ENCODE measurements at regions not wholly inside any gene's neighbourhood (a gene's known extent, or its start where the extent isn't known, plus 50 kb on each side); places are given as distances from the start of the nearest gene placed in this dataset.

DNA sequence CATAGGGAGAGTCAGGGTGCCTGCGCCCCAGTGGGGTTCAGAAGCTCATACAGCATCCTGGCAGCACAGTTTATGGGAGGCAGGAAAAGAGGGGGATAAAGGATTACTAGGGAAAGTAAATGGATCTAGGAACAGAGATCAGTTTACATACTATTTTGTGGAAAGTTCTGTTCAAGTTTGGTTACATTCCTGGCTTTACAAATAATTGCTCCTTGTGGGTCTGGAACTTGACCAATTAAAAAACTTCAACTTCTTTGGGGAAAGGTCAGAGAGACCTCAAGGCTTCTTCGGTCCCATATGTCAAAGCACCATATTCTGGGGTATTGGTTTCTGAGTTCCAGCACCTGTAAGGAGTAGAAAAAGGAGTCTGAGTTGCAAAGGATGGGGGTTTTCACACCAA lies 64.1 kb downstream of the ZDHHC19 start:
- H3K4me2 ChIP-seq (ENCODE audit: control insufficient read depth, insufficient read depth), result no peak overlapping the region
- ChIA-PET RAD21 (ENCODE audit: unreplicated experiment) (interaction anchor here (1.1 kb wide), 1 partner anchor 9 kb away, joined by 3 read pairs; no protein-coding TSS in a partner anchor), SMC1A (ENCODE audit: uncharacterized antibody, unreplicated experiment) (interaction anchor here (1.6 kb wide), 1 partner anchor 51 kb away, joined by 5 read pairs; no protein-coding TSS in a partner anchor), POLR2A (interaction anchor here (0.7 to 1.2 kb wide), 2 partner anchors 9 to 29 kb away, joined by 3 to 6 read pairs; no protein-coding TSS in a partner anchor), CTCF (no interaction called here)
- in situ Hi-C loops (cut with MboI) (no loop called here), intact Hi-C loops (cut with micrococcal nuclease; ENCODE audit: unreplicated experiment) (no loop called here)
- H3K4me1 ChIP-seq (ENCODE audit: control insufficient read depth, insufficient read depth, low read length), result peaks cover under 1% of the 10 kb centered on the region; the same call in 1 of the 2 replicates
- H3K4me3 ChIP-seq, result no peak overlapping the region
- WGBS (ENCODE audit: insufficient coverage, insufficient replicate concordance, low lambda C conversion rate, missing lambda C conversion rate), result 96% methylated on average over 2 of the region's 2 CpGs
- ATAC-seq (no peak), FAIRE-seq (no peak), DNase-seq (ENCODE audit: low read depth, low spot score) (no peak)
- H3K79me2 ChIP-seq (ENCODE audit: control insufficient read depth, insufficient read depth, low read length), result no peaks in the 10 kb centered on the region
- H3K27ac ChIP-seq (ENCODE audit: control insufficient read depth, insufficient read depth), result no peak overlapping the region
- TF ChIP-seq, protein P1, sequence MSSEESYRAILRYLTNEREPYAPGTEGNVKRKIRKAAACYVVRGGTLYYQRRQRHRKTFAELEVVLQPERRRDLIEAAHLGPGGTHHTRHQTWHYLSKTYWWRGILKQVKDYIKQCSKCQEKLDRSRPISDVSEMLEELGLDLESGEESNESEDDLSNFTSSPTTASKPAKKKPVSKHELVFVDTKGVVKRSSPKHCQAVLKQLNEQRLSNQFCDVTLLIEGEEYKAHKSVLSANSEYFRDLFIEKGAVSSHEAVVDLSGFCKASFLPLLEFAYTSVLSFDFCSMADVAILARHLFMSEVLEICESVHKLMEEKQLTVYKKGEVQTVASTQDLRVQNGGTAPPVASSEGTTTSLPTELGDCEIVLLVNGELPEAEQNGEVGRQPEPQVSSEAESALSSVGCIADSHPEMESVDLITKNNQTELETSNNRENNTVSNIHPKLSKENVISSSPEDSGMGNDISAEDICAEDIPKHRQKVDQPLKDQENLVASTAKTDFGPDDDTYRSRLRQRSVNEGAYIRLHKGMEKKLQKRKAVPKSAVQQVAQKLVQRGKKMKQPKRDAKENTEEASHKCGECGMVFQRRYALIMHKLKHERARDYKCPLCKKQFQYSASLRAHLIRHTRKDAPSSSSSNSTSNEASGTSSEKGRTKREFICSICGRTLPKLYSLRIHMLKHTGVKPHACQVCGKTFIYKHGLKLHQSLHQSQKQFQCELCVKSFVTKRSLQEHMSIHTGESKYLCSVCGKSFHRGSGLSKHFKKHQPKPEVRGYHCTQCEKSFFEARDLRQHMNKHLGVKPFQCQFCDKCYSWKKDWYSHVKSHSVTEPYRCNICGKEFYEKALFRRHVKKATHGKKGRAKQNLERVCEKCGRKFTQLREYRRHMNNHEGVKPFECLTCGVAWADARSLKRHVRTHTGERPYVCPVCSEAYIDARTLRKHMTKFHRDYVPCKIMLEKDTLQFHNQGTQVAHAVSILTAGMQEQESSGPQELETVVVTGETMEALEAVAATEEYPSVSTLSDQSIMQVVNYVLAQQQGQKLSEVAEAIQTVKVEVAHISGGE (CRISPR knock-in tag; IDR thresholded peaks at IDR 0.05), result no peak
- TF ChIP-seq POU2F2 (IDR thresholded peaks at IDR 0.05; ENCODE audit: borderline replicate concordance, low read depth, low read length) (no peak), STAT3 (IDR thresholded peaks at IDR 0.05; ENCODE audit: low read depth, low read length) (no peak), RELA (IDR thresholded peaks at IDR 0.05; ENCODE audit: borderline replicate concordance, partially characterized antibody) (no peak), IKZF2 (IDR thresholded peaks at IDR 0.05) (no peak)
- TF ChIP-seq, protein P2, sequence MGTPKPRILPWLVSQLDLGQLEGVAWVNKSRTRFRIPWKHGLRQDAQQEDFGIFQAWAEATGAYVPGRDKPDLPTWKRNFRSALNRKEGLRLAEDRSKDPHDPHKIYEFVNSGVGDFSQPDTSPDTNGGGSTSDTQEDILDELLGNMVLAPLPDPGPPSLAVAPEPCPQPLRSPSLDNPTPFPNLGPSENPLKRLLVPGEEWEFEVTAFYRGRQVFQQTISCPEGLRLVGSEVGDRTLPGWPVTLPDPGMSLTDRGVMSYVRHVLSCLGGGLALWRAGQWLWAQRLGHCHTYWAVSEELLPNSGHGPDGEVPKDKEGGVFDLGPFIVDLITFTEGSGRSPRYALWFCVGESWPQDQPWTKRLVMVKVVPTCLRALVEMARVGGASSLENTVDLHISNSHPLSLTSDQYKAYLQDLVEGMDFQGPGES (IDR thresholded peaks at IDR 0.05), result no peak
- H3K36me3 ChIP-seq (ENCODE audit: control insufficient read depth in 2 of 2, insufficient read depth in 2 of 2, low read length in 1 of 2), result no peaks in the 10 kb centered on the region
- no peaks in the 10 kb centered on the region for H3K27me3 ChIP-seq (replicated peaks in 1 of 2; ENCODE audit: control insufficient read depth in 2 of 2, insufficient read depth in 2 of 2, low read length in 1 of 2)
- no peaks in the 10 kb centered on the region for H4K20me1 ChIP-seq (ENCODE audit: control insufficient read depth, insufficient read depth)
- BruUV-seq (replicated peaks), result no TSS peak
- peaks cover 1% of the 10 kb centered on the region; the same call in 1 of the 3 replicates for H3K9me3 ChIP-seq (replicated peaks; ENCODE audit: control insufficient read depth, insufficient read depth, low read length)
- H3K9ac ChIP-seq (ENCODE audit: control insufficient read depth, insufficient read depth, low read length), result no peak overlapping the region
- no peak overlapping the region for H2AFZ ChIP-seq (ENCODE audit: control insufficient read depth, low read depth, low read length)

All from GM12878 (cell line).